Liver (tissue), 3 donors: ENCODE measurements at regions not wholly inside any gene's neighbourhood (a gene's known extent, or its start where the extent isn't known, plus 50 kb on each side); places are given as distances from the start of the nearest gene placed in this dataset.

ENCODE experiments used
- ATF3 ChIP-seq: IDR thresholded peaks from 2 replicates; pipeline ENCODE4 v1.6.1; 2016; ENCODE audit warnings: antibody characterized with exemption
- CTCF ChIP-seq: fragments of 150-350 bp; IDR thresholded peaks from 2 replicates; pipeline ENCODE4 v1.5.1; 2017; ENCODE audit warnings: improper control_type of control experiment, low read depth, low read length; ENCODE audit not compliant: missing input control
- HNF4G ChIP-seq: IDR thresholded peaks from 2 replicates; pipeline ENCODE4 v1.6.1; 2016; ENCODE audit warnings: antibody characterized with exemption
- JUND ChIP-seq, 2 donors: IDR thresholded peaks; 2 replicates each; pipeline ENCODE4 v1.6.1; 2016; ENCODE audit warnings: antibody characterized with exemption in 2 of 2
- RAD21 ChIP-seq, 2 donors: IDR thresholded peaks; 2 replicates each; pipeline ENCODE4 v1.6.1; 2016; ENCODE audit warnings: antibody characterized with exemption in 2 of 2, mild to moderate bottlenecking in 2 of 2
- REST ChIP-seq: IDR thresholded peaks from 2 replicates; pipeline ENCODE4 v1.6.1; 2016; ENCODE audit warnings: antibody characterized with exemption, mild to moderate bottlenecking
- RXRA ChIP-seq, 2 donors: IDR thresholded peaks; 2 replicates each; pipeline ENCODE4 v1.6.1; 2017 to 2018; ENCODE audit warnings: antibody characterized with exemption in 2 of 2, mild to moderate bottlenecking in 1 of 2
- SP1 ChIP-seq: IDR thresholded peaks from 2 replicates; pipeline ENCODE4 v1.6.1; 2018; ENCODE audit warnings: antibody characterized with exemption, mild to moderate bottlenecking
- YY1 ChIP-seq: IDR thresholded peaks from 2 replicates; pipeline ENCODE4 v1.6.1; 2016; ENCODE audit warnings: antibody characterized with exemption, mild to moderate bottlenecking
- donor health status: healthy.
- donor health status: healthy.

- TF ChIP-seq CTCF (no peak), REST (no peak), JUND (IDR thresholded peaks at IDR 0.05) (no peak), YY1 (no peak), RAD21 (IDR thresholded peaks at IDR 0.05) (no peak), RXRA (IDR thresholded peaks at IDR 0.05) (no peak), ATF3 (no peak), HNF4G (no peak), SP1 (no peak)
These were observed 76.6 kb downstream of the ARRDC3 start for GRCh38 chr5:91306497-91306896.
